Spleen (tissue), 7 donors: ENCODE measurements at regions not wholly inside any gene's neighbourhood (a gene's known extent, or its start where the extent isn't known, plus 50 kb on each side); places are given as distances from the start of the nearest gene placed in this dataset.

ENCODE experiments used
- POLR2AphosphoS5 ChIP-seq, 3 donors: sonication (generic); formaldehyde crosslinking; IDR thresholded peaks; one replicate each; pipeline ENCODE4 v1.5.1; 2017; ENCODE audit warnings: antibody characterized with exemption in 3 of 3
- TF ChIP-seq, protein P1 (sequence below), 11 experiments: fragments of 200-600 bp in 7 of 11; fragments of 450-650 bp in 4 of 11; sonication (generic) in 4 of 11; IDR thresholded peaks in 8 of 11; conservative IDR thresholded peaks in 3 of 11; 1 replicate in 7 of 11; 2 replicates in 4 of 11; pipeline versions ENCODE4 v1.4.0 to v1.8.0; 2016 to 2021; ENCODE audit warnings: antibody characterized with exemption in 11 of 11, inconsistent platforms in 4 of 11, mild to moderate bottlenecking in 1 of 11
- donor health status: DM: no; HTN: no; CAD: no; lungs with moderate emphysema.
- donor health status: DM: no; HTN: no; CAD: no.
- donor health status: DM: no; HTN: no; CAD: no.

- TF ChIP-seq POLR2AphosphoS5 (IDR thresholded peaks at IDR 0.05), result no peak
- TF ChIP-seq, protein P1, sequence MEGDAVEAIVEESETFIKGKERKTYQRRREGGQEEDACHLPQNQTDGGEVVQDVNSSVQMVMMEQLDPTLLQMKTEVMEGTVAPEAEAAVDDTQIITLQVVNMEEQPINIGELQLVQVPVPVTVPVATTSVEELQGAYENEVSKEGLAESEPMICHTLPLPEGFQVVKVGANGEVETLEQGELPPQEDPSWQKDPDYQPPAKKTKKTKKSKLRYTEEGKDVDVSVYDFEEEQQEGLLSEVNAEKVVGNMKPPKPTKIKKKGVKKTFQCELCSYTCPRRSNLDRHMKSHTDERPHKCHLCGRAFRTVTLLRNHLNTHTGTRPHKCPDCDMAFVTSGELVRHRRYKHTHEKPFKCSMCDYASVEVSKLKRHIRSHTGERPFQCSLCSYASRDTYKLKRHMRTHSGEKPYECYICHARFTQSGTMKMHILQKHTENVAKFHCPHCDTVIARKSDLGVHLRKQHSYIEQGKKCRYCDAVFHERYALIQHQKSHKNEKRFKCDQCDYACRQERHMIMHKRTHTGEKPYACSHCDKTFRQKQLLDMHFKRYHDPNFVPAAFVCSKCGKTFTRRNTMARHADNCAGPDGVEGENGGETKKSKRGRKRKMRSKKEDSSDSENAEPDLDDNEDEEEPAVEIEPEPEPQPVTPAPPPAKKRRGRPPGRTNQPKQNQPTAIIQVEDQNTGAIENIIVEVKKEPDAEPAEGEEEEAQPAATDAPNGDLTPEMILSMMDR (IDR thresholded peaks at IDR 0.05 in 8 of 11, conservative IDR thresholded peaks at IDR 0.05 in 3 of 11), result no peak
These were observed 159.9 kb upstream of the PFN2 start for GRCh38 chr3:150130404-150131100.
